GM12878 (cell line): ENCODE measurements at regions not wholly inside any gene's neighbourhood (a gene's known extent, or its start where the extent isn't known, plus 50 kb on each side); places are given as distances from the start of the nearest gene placed in this dataset.

ENCODE experiments used
- ATAC-seq: fragments of 200-7000 bp; cut with Tn5 transposase; 3 replicates; pipeline ENCODE4 v1.9.1; 2020; ENCODE audit warnings: mild to moderate bottlenecking, moderate library complexity
- BruUV-seq: library from RNA; stranded (reverse); fragments of 400-500 nt; replicated peaks from 2 replicates; lab custom pipeline; 2021; lab: Mats Ljungman, UMichigan
- CTCF ChIA-PET: fragments of 300-600 bp; sonication (Branson Sonifier 250); formaldehyde crosslinking; extraction: SDS; loops from one replicate; lab custom pipeline; 2021; ENCODE audit warnings: inconsistent platforms; lab: Yijun Ruan, JAX
- POLR2A ChIA-PET: fragments of 350-600 bp; formaldehyde crosslinking; extraction: SDS; loops from one replicate; lab custom pipeline; 2021; ENCODE audit warnings: inconsistent platforms; lab: Charles Lee
- RAD21 ChIA-PET: fragments of 300-600 bp; sonication (Branson Sonifier 250); formaldehyde crosslinking; loops from one replicate; lab custom pipeline; 2023; ENCODE audit warnings: antibody characterized with exemption; ENCODE audit not compliant: unreplicated experiment; lab: Charles Lee
- SMC1A ChIA-PET: fragments of 300-600 bp; sonication (Branson Sonifier 250); formaldehyde crosslinking; loops from one replicate; lab custom pipeline; 2023; ENCODE audit not compliant: unreplicated experiment, uncharacterized antibody; lab: Charles Lee
- DNase-seq: peaks from one replicate; pipeline ENCODE4 v3.0.0-alpha.2; 2011; ENCODE audit warnings: low read depth, low spot score
- FAIRE-seq: peaks from 3 replicates; lab custom pipeline; 2011; peaks lifted over from hg19 to GRCh38; lab: Jason Lieb, UNC
- H2AFZ ChIP-seq: 2 replicates; pipeline ENCODE4 v1.6.0; 2011; ENCODE audit warnings: low read depth, low read length, control low read depth; ENCODE audit not compliant: control insufficient read depth
- H3K27ac ChIP-seq: 2 replicates; pipeline ENCODE4 v1.5.1; 2011; ENCODE audit warnings: control low read depth; ENCODE audit not compliant: control insufficient read depth, insufficient read depth
- H3K27me3 ChIP-seq, 2 experiments: replicated peaks in 1 of 2; 2 replicates each; pipeline versions ENCODE4 v1.6.0 to v1.6.1; 2011; ENCODE audit warnings: low read length in 1 of 2; ENCODE audit not compliant: control insufficient read depth in 2 of 2, insufficient read depth in 2 of 2
- H3K36me3 ChIP-seq, 2 experiments: 2 replicates each; pipeline ENCODE4 v1.5.1; 2011; ENCODE audit warnings: low read length in 1 of 2; ENCODE audit not compliant: control insufficient read depth in 2 of 2, insufficient read depth in 2 of 2
- H3K4me1 ChIP-seq: 2 replicates; pipeline ENCODE4 v1.6.1; 2011; ENCODE audit warnings: mild to moderate bottlenecking, low read length, moderate library complexity, mixed read lengths; ENCODE audit not compliant: control insufficient read depth, insufficient read depth
- H3K4me2 ChIP-seq: 2 replicates; pipeline ENCODE4 v1.6.0; 2011; ENCODE audit warnings: control low read depth; ENCODE audit not compliant: control insufficient read depth, insufficient read depth
- H3K4me3 ChIP-seq: fragments of 200-600 bp; sonication (generic); 2 replicates; pipeline ENCODE4 v1.5.1; 2016
- H3K79me2 ChIP-seq: 2 replicates; pipeline ENCODE4 v1.6.0; 2011; ENCODE audit warnings: low read length; ENCODE audit not compliant: control insufficient read depth, insufficient read depth
- H3K9ac ChIP-seq: 2 replicates; pipeline ENCODE4 v1.8.0; 2011; ENCODE audit warnings: low read length, control low read depth, mixed read lengths; ENCODE audit not compliant: control insufficient read depth, insufficient read depth
- H3K9me3 ChIP-seq: replicated peaks from 3 replicates; pipeline ENCODE4 v1.5.1; 2011; ENCODE audit warnings: mild to moderate bottlenecking, low read length; ENCODE audit not compliant: control insufficient read depth, insufficient read depth
- H4K20me1 ChIP-seq: 2 replicates; pipeline ENCODE4 v1.6.0; 2011; ENCODE audit not compliant: control insufficient read depth, insufficient read depth
- POLR2AphosphoS5 ChIP-seq: IDR thresholded peaks from 2 replicates; pipeline ENCODE4 v1.6.1; 2011; ENCODE audit warnings: mild to moderate bottlenecking, low read length, inconsistent platforms
- POU2F2 ChIP-seq: IDR thresholded peaks from 3 replicates; pipeline ENCODE4 v1.6.1; 2011; ENCODE audit warnings: low read depth, mild to moderate bottlenecking, low read length, borderline replicate concordance
- ZZZ3 ChIP-seq: IDR thresholded peaks from 2 replicates; pipeline ENCODE4 v1.6.1; 2011; ENCODE audit warnings: low read depth; ENCODE audit not compliant: control insufficient read depth, insufficient read length
- in situ Hi-C: fragments of 300-500 bp; cut with MboI; formaldehyde crosslinking; loops from 9 replicates; pipeline ENCODE4 v1.14.3; 2018; ENCODE audit warnings: mixed read lengths
- intact Hi-C: fragments of 100-400 bp; cut with micrococcal nuclease; formaldehyde crosslinking; loops from one replicate; pipeline ENCODE4 v1.14.2; 2022; ENCODE audit not compliant: unreplicated experiment
- TF ChIP-seq, protein P1 (sequence below): fragments of 450-650 bp; IDR thresholded peaks from 2 replicates; pipeline ENCODE4 v1.6.1; 2017; ENCODE audit warnings: mild to moderate bottlenecking, moderate library complexity
- TF ChIP-seq, protein P2 (sequence below): fragments of 450-650 bp; formaldehyde crosslinking; IDR thresholded peaks from 2 replicates; pipeline ENCODE4 v1.4.0; 2022; ENCODE audit warnings: mild to moderate bottlenecking, moderate library complexity
- TF ChIP-seq, protein P3 (sequence below): IDR thresholded peaks from 2 replicates; pipeline ENCODE4 v1.6.1; 2011; ENCODE audit warnings: low read depth, mild to moderate bottlenecking, low read length, moderate library complexity, borderline replicate concordance; ENCODE audit errors: extremely low read depth

DNA sequence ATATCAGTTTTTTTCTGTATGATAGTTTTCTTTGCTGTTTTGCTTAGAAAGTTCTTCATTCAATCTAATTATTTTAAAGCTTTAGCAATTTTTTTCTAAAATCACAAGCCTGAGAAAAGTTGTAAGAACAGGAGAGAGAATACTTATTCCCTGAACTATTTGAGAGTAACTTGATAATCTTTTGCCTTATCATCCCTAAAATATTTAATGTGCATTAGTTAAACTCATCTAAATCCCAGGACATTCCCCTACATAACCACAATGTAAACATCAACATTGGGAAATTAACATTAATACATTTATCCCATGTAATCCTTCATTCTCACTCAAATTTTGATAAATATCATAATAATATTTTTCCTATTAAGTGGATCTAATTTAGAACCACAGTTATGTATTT, 241.8 kb downstream of the CD109 start (continued):
- TF ChIP-seq, protein P1, sequence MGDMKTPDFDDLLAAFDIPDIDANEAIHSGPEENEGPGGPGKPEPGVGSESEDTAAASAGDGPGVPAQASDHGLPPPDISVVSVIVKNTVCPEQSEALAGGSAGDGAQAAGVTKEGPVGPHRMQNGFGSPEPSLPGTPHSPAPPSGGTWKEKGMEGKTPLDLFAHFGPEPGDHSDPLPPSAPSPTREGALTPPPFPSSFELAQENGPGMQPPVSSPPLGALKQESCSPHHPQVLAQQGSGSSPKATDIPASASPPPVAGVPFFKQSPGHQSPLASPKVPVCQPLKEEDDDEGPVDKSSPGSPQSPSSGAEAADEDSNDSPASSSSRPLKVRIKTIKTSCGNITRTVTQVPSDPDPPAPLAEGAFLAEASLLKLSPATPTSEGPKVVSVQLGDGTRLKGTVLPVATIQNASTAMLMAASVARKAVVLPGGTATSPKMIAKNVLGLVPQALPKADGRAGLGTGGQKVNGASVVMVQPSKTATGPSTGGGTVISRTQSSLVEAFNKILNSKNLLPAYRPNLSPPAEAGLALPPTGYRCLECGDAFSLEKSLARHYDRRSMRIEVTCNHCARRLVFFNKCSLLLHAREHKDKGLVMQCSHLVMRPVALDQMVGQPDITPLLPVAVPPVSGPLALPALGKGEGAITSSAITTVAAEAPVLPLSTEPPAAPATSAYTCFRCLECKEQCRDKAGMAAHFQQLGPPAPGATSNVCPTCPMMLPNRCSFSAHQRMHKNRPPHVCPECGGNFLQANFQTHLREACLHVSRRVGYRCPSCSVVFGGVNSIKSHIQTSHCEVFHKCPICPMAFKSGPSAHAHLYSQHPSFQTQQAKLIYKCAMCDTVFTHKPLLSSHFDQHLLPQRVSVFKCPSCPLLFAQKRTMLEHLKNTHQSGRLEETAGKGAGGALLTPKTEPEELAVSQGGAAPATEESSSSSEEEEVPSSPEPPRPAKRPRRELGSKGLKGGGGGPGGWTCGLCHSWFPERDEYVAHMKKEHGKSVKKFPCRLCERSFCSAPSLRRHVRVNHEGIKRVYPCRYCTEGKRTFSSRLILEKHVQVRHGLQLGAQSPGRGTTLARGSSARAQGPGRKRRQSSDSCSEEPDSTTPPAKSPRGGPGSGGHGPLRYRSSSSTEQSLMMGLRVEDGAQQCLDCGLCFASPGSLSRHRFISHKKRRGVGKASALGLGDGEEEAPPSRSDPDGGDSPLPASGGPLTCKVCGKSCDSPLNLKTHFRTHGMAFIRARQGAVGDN, result no peak

DNA sequence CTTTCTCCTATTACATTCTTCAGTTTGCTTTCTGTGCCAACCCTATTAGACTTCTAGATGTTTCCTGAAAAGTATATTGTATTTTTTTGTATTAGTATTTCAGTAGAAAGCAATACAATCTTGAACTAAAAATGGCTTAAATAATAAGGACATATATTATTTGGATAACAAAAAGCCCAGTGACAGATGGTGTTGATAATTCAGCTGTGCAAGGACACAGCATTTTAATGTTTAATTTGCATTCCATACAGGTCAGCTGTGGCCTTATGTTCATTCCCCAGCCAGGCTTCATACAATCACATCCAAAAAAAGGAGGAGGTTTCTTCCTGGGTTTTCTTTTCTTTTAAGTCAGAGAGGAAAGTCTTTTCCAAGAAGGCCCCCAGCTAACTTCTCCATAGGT, 236.9 kb downstream of the CD109 start:
- Histone ChIP-seq H3K27me3 (no peaks in the 10 kb centered on the region), H3K4me1 (no peaks in the 10 kb centered on the region), H3K36me3 (no peaks in the 10 kb centered on the region), H3K9me3 (no peaks in the 10 kb centered on the region), H2AFZ (no peak overlapping the region), H3K27ac (no peak overlapping the region), H3K9ac (no peak overlapping the region), H3K4me3 (no peak overlapping the region), H3K79me2 (no peaks in the 10 kb centered on the region), H3K4me2 (no peak overlapping the region), H4K20me1 (no peaks in the 10 kb centered on the region)
- TF ChIP-seq POU2F2 (no peak), ZZZ3 (no peak), POLR2AphosphoS5 (no peak)
- TF ChIP-seq, protein P2, sequence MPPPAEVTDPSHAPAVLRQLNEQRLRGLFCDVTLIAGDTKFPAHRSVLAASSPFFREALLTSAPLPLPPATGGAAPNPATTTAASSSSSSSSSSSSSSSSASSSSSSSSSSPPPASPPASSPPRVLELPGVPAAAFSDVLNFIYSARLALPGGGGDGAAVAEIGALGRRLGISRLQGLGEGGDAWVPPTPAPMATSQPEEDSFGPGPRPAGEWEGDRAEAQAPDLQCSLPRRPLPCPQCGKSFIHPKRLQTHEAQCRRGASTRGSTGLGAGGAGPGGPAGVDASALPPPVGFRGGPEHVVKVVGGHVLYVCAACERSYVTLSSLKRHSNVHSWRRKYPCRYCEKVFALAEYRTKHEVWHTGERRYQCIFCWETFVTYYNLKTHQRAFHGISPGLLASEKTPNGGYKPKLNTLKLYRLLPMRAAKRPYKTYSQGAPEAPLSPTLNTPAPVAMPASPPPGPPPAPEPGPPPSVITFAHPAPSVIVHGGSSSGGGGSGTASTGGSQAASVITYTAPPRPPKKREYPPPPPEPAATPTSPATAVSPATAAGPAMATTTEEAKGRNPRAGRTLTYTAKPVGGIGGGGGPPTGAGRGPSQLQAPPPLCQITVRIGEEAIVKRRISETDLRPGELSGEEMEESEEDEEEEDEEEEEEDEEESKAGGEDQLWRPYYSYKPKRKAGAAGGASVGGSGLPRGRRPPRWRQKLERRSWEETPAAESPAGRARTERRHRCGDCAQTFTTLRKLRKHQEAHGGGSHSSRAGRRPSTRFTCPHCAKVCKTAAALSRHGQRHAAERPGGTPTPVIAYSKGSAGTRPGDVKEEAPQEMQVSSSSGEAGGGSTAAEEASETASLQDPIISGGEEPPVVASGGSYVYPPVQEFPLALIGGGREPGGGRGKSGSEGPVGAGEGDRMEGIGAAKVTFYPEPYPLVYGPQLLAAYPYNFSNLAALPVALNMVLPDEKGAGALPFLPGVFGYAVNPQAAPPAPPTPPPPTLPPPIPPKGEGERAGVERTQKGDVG (CRISPR knock-in tag), result no peak
- TF ChIP-seq, protein P3, sequence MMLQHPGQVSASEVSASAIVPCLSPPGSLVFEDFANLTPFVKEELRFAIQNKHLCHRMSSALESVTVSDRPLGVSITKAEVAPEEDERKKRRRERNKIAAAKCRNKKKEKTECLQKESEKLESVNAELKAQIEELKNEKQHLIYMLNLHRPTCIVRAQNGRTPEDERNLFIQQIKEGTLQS, result no peak
- RAD21 ChIA-PET, result no interaction called here
- ATAC-seq (no peak), DNase-seq (no peak), FAIRE-seq (no peak)
- no TSS peak for BruUV-seq
- POLR2A ChIA-PET, result no interaction called here
- CTCF ChIA-PET, result no interaction called here
- in situ Hi-C loops, result no loop called here
- SMC1A ChIA-PET, result no interaction called here
- intact Hi-C loops, result loop anchor here (5.0 kb wide), 1 partner anchor 41 kb away; no protein-coding TSS in a partner anchor
